EL (cell line): ENCODE measurements at regions not wholly inside any gene's neighbourhood (a gene's known extent, or its start where the extent isn't known, plus 50 kb on each side); places are given as distances from the start of the nearest gene placed in this dataset.
A peak's percentile ranks its signal among the peaks of the same experiment; 100 is the strongest.

Experiments
- DNase-seq: peaks from one replicate; pipeline ENCODE4 v3.0.0-alpha.2; 2016

DNA sequence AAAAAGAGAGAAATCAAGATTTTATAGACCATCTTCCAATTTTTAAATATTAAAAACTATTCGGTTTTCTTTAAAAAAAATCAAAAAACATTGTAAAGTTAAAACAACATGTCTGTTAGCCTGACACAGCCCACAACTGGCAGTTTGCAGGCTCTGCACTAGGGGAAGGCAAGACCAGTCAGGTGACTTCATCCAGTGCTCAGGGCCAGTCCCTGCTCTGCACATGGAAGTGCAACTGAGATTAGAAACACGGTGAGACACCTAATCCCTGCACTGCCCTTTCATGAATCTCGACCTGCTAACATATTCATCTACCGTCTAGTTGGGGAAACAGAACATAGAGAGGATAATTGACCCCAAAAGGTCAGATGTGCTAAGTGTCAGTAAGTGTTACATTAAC lies 135.2 kb downstream of the BARD1 start:
- no peak for DNase-seq

DNA sequence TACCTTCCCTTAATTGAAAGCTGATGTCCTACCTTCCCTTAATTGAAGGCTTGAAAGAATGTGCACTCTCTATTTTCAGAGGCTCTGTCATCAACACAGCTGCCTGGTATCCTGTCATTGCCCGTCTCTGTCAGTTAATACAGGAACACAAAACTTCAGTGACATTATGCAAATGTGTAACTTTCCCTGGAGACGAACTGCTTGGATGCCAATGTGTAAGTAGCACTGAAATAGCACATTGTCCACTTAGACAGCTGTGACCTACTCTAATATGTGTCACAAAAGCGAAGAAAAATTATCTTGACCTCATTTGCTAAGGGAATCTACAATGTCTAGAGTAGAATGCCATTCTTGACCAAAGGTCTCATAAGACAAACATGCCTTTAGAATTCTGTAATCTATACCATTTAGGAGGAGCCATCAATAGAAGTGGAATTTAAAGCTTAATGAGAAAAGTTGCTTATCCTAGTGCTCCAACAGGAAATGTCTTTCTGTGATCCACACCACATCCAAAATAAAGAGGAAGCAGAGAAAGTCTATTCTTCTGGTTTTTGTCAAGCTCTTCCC lies 138.1 kb downstream of the BARD1 start:
- peak; percentile 55 for DNase-seq

DNA sequence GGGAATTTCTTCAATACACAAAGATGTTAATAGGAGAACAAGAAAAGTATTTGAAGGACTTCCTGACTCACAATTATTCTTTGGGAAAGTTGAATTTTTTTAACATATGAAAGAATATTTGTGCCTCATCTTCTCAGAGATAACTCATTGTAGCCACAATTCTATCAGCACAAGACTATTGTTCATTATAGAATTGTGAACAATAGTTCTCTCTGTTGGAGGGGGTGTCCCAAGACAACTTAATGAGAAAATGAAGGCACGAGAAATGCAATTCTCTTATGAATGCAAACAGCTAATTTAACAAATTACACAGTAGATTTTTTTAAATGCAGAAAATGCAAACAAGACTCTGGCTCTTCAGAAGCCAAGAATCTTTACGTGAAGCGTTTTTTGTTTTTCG lies 157.0 kb downstream of the BARD1 start:
- no peak for DNase-seq

DNA sequence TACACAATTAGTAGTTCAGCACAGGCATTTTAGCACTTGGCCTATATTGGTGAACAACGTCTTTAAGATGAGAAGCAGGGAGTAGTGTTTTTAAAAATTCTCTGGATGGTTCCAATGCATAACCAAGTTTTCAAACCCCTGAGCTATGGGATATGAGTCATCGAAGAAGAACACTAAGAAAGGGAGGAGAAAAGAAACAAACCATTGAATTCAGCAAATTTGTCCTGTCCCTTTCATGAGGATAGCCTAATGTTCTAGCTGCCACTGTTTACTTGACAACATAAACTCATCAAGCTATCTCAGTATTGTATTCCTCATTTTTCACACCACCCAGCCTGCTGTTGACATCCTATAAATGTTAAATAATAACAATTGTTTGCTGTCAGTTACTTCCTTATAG lies 158.0 kb downstream of the BARD1 start:
- peak; percentile 39 for DNase-seq

DNA sequence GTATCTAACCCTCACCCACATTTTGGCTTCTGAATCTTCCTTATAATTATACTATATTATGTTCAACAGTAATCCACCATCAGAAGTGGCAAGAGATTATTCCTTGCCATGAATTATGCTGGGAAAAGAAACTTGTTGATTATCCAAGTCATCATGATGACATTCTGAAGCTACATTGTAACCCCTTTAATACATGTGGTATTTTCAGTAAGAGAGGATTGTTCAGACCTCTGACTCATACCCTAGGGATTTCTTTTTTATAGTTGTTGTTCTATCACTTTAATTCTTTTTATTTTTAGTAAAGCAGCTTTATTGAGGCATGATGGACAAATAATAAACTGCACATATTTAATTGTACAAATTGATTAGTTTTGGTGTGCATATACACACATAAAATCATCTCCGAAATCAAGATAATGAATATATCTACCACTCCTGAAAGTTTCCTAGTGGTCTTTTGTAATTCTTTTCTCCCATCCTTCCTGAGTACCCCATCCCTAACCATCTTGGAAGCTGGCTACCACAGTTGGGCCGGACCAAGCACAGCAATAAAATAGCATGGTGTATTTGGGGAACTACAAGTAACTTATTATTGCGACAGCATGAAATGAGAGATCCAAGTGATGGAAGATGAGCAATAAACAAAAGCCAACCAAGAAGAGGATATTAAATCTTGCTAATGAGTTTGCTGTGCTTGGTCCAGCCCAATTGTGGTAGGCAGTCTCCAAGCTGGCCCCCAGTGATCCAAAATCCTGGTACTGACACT lies 159.9 kb downstream of the BARD1 start:
- peak; percentile 70 for DNase-seq

DNA sequence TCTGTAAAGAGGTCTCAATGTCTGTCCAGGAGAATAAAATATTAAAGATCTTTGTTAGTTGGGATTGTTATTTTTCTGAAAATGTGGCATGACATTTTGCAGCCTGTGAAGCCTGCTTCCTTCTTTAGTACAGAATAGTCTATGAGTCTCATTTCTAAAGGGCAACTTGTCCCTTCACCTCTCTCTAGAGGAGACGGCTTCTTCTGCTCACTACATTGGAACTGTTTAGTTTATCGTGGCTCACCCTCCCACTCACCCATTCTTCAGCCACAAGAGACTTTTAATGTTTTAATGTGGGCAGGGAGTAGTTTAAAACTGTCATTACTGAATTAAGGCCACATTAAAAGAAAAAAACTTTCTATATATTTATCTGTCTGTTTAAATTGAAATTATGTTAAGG lies 161.0 kb downstream of the BARD1 start:
- DNase-seq, result no peak

DNA sequence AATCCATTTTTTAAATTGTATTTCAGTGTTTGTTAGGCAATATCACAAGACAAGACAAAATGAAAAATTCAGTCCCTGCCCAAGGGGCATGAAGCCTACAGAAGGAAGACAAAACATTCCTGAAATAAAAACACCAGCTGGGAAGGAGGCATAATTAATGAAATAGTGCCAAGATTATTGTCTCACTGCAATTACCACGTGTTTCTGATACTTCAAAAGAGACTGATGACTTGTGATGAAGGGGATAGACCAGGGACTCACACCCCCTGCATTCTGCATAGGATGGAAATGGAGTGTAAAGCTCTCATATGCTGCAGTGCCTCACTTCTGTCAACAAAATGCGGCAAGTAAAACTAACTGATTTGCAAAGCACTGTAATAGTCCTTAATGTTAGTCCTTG lies 178.1 kb downstream of the BARD1 start:
- DNase-seq, result no peak

DNA sequence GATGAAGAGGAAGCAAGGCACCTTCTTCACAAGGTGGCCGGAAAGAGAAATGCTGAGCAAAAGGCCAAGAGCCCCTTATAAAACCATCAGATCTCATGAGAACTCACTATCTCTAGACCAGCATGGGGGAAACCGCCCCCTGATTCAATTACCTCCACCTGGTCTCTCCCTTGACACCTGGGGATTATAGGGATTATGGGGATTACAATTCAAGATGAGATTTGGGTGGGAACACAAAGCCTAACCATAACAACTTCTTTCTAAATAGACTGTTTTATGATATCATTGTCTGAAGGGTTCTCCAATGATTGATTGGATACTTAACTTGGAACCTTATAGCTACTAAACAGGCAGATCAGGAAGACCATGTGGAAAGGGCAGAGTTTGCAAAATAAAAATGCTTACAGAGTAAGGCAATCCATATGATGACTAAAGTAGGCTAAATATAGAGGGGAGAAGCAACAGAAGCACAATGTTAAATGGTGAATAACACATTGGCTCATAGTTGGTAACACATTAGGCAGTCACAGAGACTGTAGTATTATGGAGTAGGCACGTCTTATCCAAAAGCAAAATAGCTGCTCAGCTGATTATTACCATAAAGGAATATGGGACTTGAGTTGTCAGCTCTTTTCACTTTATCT lies 179.0 kb downstream of the BARD1 start:
- DNase-seq, result peak; percentile 43

DNA sequence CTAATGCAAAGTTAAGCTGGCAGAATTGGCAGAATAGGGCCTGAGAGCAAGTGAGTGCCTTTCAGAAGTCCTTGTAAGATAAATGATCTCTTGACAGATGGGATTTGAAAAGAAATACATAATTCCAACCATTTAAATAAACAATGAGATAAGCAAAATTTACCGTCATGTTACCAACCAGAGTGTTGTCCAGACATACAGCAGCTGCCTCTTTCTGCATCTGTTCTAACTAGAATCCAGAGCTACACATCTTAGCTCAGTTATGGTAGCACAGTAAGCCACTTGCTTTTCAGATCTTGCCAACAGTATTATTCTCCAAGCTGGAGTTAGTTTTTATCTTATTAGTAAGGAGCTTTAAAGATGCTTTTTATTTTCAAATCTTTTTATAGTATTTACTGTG lies 179.6 kb downstream of the BARD1 start:
- no peak for DNase-seq
